ENCODE measurements at regions not wholly inside any gene's neighbourhood (a gene's known extent, or its start where the extent isn't known, plus 50 kb on each side); places are given as distances from the start of the nearest gene placed in this dataset.

GRCh38 chr10:59505926-59506325 lies 143.6 kb upstream of the FAM13C start (continued):
- TF ChIP-seq CTCF (IDR thresholded peaks at IDR 0.05; ENCODE audit: poor library complexity, severe bottlenecking) (no peak), MXI1 (conservative IDR thresholded peaks at IDR 0.05; ENCODE audit: poor library complexity, severe bottlenecking) (no peak)

DNA sequence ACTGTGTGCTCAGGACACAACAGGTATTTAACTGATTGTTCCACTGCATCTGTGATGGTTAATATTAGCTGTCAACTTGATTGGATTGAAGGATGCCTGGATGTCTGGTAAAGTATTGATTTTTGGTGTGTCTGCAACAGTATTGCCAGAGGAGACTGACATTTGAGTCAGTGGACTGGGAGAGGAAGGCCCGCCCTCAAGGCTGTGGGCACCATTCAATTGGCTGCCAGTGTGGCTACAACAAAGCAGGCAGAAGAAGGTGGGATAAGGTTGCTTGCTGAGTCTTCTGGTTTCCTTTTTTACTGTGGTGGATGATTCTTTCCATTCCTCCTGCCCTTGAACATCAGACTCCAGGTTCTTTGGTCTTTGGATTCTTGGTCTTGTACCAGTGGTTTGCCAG lies 137.1 kb upstream of the FAM13C start:
- Histone ChIP-seq H3K27me3 (ENCODE audit: insufficient read depth, low read depth, low read length) (no peaks in the 10 kb centered on the region), H3K27ac (ENCODE audit: low read length) (no peak overlapping the region), H3K9me2 (ENCODE audit: insufficient read depth, low read length) (no peaks in the 10 kb centered on the region), H4K20me1 (ENCODE audit: insufficient read depth) (no peaks in the 10 kb centered on the region), H3K36me3 (ENCODE audit: insufficient read depth, low read length) (no peaks in the 10 kb centered on the region), H3K4me2 (ENCODE audit: low read length) (no peak overlapping the region), H3K4me3 (ENCODE audit: low read length) (no peak overlapping the region), H3K9me3 (ENCODE audit: low read length) (peaks cover 5% of the 10 kb centered on the region), H3K9ac (ENCODE audit: low read length) (no peak overlapping the region), H3K79me2 (replicated peaks; ENCODE audit: insufficient read depth, low read length) (no peaks in the 10 kb centered on the region), H2AFZ (ENCODE audit: low read depth, low read length) (no peak overlapping the region), H3F3A (ENCODE audit: insufficient read depth, low read length, poor library complexity, severe bottlenecking) (no peaks in the 10 kb centered on the region)
- TF ChIP-seq EP300 (conservative IDR thresholded peaks at IDR 0.05; ENCODE audit: poor library complexity, severe bottlenecking) (no peak), EZH2 (IDR thresholded peaks at IDR 0.05; ENCODE audit: borderline replicate concordance, insufficient read depth, low read length, poor library complexity, severe bottlenecking) (no peak), RAD21 (conservative IDR thresholded peaks at IDR 0.05) (no peak), SMC3 (conservative IDR thresholded peaks at IDR 0.05; ENCODE audit: poor library complexity) (no peak), TAF1 (IDR thresholded peaks at IDR 0.05; ENCODE audit: low read depth) (no peak), MXI1 (conservative IDR thresholded peaks at IDR 0.05; ENCODE audit: poor library complexity, severe bottlenecking) (no peak), CTCF (IDR thresholded peaks at IDR 0.05; ENCODE audit: poor library complexity, severe bottlenecking) (no peak), POLR2AphosphoS5 (IDR thresholded peaks at IDR 0.05) (no peak), REST (IDR thresholded peaks at IDR 0.05; ENCODE audit: borderline replicate concordance) (no peak)

DNA sequence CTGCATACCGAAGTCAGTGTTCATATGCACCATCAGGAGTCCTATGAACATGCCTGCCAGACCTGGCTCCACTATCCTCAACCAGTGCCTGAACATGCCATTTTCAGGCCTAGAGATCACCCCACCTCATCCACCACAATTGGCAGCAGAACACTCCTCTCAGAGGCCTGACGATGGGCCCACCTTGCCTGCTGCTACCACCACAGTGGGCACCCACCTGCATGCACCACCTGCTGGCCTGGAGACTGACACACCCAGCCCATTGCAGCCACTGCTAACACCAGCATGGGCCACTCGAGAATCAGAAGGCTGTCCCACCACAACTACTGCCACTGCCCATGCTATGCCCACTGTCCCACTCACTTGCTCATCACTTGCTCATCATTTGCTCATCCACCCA lies 130.7 kb upstream of the FAM13C start:
- no peak overlapping the region for H3K27ac ChIP-seq (ENCODE audit: low read length)
- no peaks in the 10 kb centered on the region for H3K9me2 ChIP-seq (ENCODE audit: insufficient read depth, low read length)
- H3K9me3 ChIP-seq (ENCODE audit: low read length) = peaks cover 5% of the 10 kb centered on the region
- no peaks in the 10 kb centered on the region for H4K20me1 ChIP-seq (ENCODE audit: insufficient read depth)
- H3K79me2 ChIP-seq (replicated peaks; ENCODE audit: insufficient read depth, low read length) = no peaks in the 10 kb centered on the region
- no peak overlapping the region for H3K4me2 ChIP-seq (ENCODE audit: low read length)
- no peaks in the 10 kb centered on the region for H3K27me3 ChIP-seq (ENCODE audit: insufficient read depth, low read depth, low read length)
- H3F3A ChIP-seq (ENCODE audit: insufficient read depth, low read length, poor library complexity, severe bottlenecking) = no peaks in the 10 kb centered on the region
- no peak for TF ChIP-seq TAF1 (IDR thresholded peaks at IDR 0.05; ENCODE audit: low read depth)
- TF ChIP-seq CTCF (IDR thresholded peaks at IDR 0.05; ENCODE audit: poor library complexity, severe bottlenecking) = no peak
- no peak for TF ChIP-seq EP300 (conservative IDR thresholded peaks at IDR 0.05; ENCODE audit: poor library complexity, severe bottlenecking)
- no peak for TF ChIP-seq RAD21 (conservative IDR thresholded peaks at IDR 0.05)
- TF ChIP-seq REST (IDR thresholded peaks at IDR 0.05; ENCODE audit: borderline replicate concordance) = no peak
- TF ChIP-seq POLR2AphosphoS5 (IDR thresholded peaks at IDR 0.05) = no peak
- no peak for TF ChIP-seq EZH2 (IDR thresholded peaks at IDR 0.05; ENCODE audit: borderline replicate concordance, insufficient read depth, low read length, poor library complexity, severe bottlenecking)
- no peak for TF ChIP-seq SMC3 (conservative IDR thresholded peaks at IDR 0.05; ENCODE audit: poor library complexity)
- TF ChIP-seq MXI1 (conservative IDR thresholded peaks at IDR 0.05; ENCODE audit: poor library complexity, severe bottlenecking) = no peak
- no peak overlapping the region for H2AFZ ChIP-seq (ENCODE audit: low read depth, low read length)
- no peaks in the 10 kb centered on the region for H3K36me3 ChIP-seq (ENCODE audit: insufficient read depth, low read length)
- H3K4me3 ChIP-seq (ENCODE audit: low read length) = no peak overlapping the region
- no peak overlapping the region for H3K9ac ChIP-seq (ENCODE audit: low read length)

Measured in neural cell (in vitro differentiated cells).